ENCODE measurements at regions not wholly inside any gene's neighbourhood (a gene's known extent, or its start where the extent isn't known, plus 50 kb on each side); places are given as distances from the start of the nearest gene placed in this dataset.

GRCh38 chr13:68987585-68987984 is 1120.0 kb upstream of the ATXN8OS start:
- CTCF ChIA-PET (ENCODE audit: partially characterized antibody), result no interaction called here
- H3K23me2 ChIP-seq (ENCODE audit: low read depth, low read length), result no peaks in the 10 kb centered on the region
- WGBS, 2 experiments (ENCODE audit: extremely low coverage in 1 of 2, insufficient coverage in 1 of 2, insufficient read length in 1 of 2, insufficient replicate concordance in 2 of 2, low coverage in 1 of 2, low lambda C conversion rate in 2 of 2, missing lambda C conversion rate in 1 of 2), result 95% methylated on average over 13 of the region's 13 CpGs; no CpG with 5 or more reads in 1 of the 2 experiments

More at GRCh38 chr13:68987585-68987984, 1120.0 kb upstream of the ATXN8OS start:
- no peak overlapping the region for H3K4me3 ChIP-seq (ENCODE audit: extremely low read depth in 1 of 4, insufficient read depth in 2 of 4, low read depth in 3 of 4, low read length in 4 of 4)
- no peaks in the 10 kb centered on the region for H4K20me1 ChIP-seq (replicated peaks in 1 of 2; ENCODE audit: control insufficient read depth in 1 of 2, insufficient read depth in 2 of 2, low read length in 2 of 2)
- no peak overlapping the region for H3K23ac ChIP-seq (ENCODE audit: insufficient read length)
- H3K4me2 ChIP-seq (ENCODE audit: insufficient read depth in 1 of 2, low read depth in 2 of 2, low read length in 2 of 2), result no peak overlapping the region
- H4K91ac ChIP-seq (replicated peaks; ENCODE audit: insufficient read length, low read length), result no peak overlapping the region
- no peaks in the 10 kb centered on the region for H3K27me3 ChIP-seq (replicated peaks in 1 of 4; ENCODE audit: control insufficient read depth in 3 of 4, extremely low read depth in 1 of 4, insufficient read depth in 3 of 4, low read length in 3 of 4)
- no peak for TF ChIP-seq ZNF274 (IDR thresholded peaks at IDR 0.05; ENCODE audit: borderline replicate concordance, extremely low read depth, low read length)
- no peaks in the 10 kb centered on the region for H3K36me3 ChIP-seq (ENCODE audit: control insufficient read depth in 2 of 4, insufficient read depth in 4 of 4, low read length in 3 of 4)
- H2BK5ac ChIP-seq (ENCODE audit: low read depth, low read length), result no peak overlapping the region
- H2AK5ac ChIP-seq (ENCODE audit: low read depth, low read length), result no peak overlapping the region
- no peaks in the 10 kb centered on the region for H3K79me1 ChIP-seq (ENCODE audit: low read depth, low read length)
- no peaks in the 10 kb centered on the region for H3K4me1 ChIP-seq (replicated peaks in 1 of 4; ENCODE audit: control insufficient read depth in 3 of 4, insufficient read depth in 4 of 4, low read length in 3 of 4)
- H3K79me2 ChIP-seq (ENCODE audit: control insufficient read depth in 1 of 2, insufficient read depth in 2 of 2, low read length in 2 of 2), result no peaks in the 10 kb centered on the region
- FAIRE-seq (no peak), DNase-seq (ENCODE audit: low read depth in 1 of 2, low spot score in 2 of 2) (no peak)
- H3K18ac ChIP-seq (ENCODE audit: extremely low read depth, low read length), result no peak overlapping the region
- H2AFZ ChIP-seq (ENCODE audit: low read length), result no peak overlapping the region
- H4K8ac ChIP-seq (ENCODE audit: extremely low read depth, insufficient read depth, low read length), result no peak overlapping the region
- H3K4ac ChIP-seq (replicated peaks; ENCODE audit: insufficient read length, low read depth, low read length), result no peak overlapping the region
- no peak overlapping the region for H2BK15ac ChIP-seq (ENCODE audit: low read length)
- no peak overlapping the region for H4K5ac ChIP-seq (ENCODE audit: insufficient read length, low read depth, low read length)
- no peak overlapping the region for H2BK120ac ChIP-seq (replicated peaks; ENCODE audit: low read depth, low read length)
- H3K9ac ChIP-seq (replicated peaks in 1 of 4; ENCODE audit: extremely low read depth in 1 of 4, low read depth in 3 of 4, low read length in 3 of 4), result no peak overlapping the region
- no peak overlapping the region for H3K56ac ChIP-seq (replicated peaks; ENCODE audit: insufficient read length, low read depth, low read length)
- no peak overlapping the region for H2BK12ac ChIP-seq (ENCODE audit: low read depth, low read length)
- H3K27ac ChIP-seq (ENCODE audit: low read depth, low read length), result no peak overlapping the region
- no peak overlapping the region for H3K14ac ChIP-seq (ENCODE audit: insufficient read length)
- POLR2A ChIA-PET (ENCODE audit: partially characterized antibody), result no interaction called here
- H3K9me3 ChIP-seq (ENCODE audit: insufficient read depth in 2 of 2, low read depth in 1 of 2, low read length in 1 of 2), result peaks cover 3 to 7% of the 10 kb centered on the region in 2 experiments; a peak in 1 of 4 replicates
- H2BK20ac ChIP-seq (ENCODE audit: low read length), result no peak overlapping the region

All from H1 (cell line).